Mucosa of gallbladder (tissue), 1 donor: ENCODE measurements at regions not wholly inside any gene's neighbourhood (a gene's known extent, or its start where the extent isn't known, plus 50 kb on each side); places are given as distances from the start of the nearest gene placed in this dataset.

ENCODE experiments used
- DNase-seq: peaks from one replicate; pipeline ENCODE4 v3.0.0-alpha.2; 2020; ENCODE audit warnings: low spot score
- donor health status: DM: no; HTN: no; CAD: no.

GRCh38 chr2:53260568-53260967 is 507.0 kb upstream of the CHAC2 start:
- DNase-seq, result no peak

GRCh38 chr2:53259395-53260009 is 508.1 kb upstream of the CHAC2 start:
- DNase-seq, result no peak

DNA sequence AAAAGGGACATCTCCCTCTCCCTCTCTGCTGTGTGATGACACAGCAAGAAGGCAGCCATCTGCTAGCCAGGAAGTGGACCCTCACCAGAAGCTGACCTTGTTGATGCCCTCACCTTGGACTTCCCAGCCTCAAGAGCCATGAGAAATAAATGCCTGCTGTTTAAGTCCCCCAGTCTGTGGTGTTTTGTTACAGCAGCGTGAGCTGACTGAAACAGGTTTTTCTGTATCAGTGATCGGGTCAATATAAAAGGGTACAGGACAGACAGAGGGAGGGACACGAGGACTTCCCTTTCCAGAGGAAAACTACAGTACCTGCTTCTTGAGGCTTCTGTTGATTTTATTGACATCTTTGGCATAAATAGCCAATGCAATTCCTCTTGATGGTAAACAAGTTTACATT is 510.3 kb upstream of the CHAC2 start:
- DNase-seq, result no peak

- no peak for DNase-seq
These were observed 514.4 kb upstream of the CHAC2 start for GRCh38 chr2:53253244-53253643.

GRCh38 chr2:53252115-53252514 is 515.5 kb upstream of the CHAC2 start:
- DNase-seq, result no peak

DNA sequence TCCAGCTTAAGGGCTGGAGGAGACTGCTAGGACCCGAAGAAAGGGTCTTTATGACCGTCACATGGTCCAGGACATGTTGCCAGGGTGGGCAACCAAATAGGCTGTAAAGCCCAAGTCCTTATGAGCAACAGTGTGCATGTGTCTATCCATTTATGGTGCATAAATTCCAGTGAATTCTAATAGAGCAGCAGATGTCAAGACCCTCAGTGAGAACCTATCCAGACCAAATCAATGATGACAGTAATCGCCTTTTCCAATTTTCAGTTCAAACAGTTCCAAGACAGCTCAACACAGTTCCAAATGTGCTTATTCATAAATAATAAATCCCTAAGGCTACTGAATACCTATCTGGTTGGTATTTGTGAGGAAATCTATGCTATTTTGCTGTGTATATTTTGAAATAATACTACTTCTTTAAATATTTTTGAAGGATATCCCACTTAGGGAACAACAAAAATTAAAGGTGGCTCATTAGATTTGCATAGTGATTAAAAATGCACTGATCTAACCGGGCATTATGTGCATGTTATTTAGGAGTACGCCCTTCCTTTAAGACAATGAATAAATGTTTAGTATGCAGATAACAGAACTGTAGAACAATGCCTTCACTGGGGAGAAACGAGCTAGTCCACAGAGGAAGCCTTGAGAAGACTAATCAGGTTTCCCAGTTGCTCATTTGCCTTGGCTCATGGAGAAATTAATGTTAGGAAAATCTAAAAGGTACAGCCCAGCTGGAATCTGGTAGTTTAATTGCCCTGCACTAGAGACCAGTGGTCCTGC is 519.5 kb upstream of the CHAC2 start:
- DNase-seq, result no peak

DNA sequence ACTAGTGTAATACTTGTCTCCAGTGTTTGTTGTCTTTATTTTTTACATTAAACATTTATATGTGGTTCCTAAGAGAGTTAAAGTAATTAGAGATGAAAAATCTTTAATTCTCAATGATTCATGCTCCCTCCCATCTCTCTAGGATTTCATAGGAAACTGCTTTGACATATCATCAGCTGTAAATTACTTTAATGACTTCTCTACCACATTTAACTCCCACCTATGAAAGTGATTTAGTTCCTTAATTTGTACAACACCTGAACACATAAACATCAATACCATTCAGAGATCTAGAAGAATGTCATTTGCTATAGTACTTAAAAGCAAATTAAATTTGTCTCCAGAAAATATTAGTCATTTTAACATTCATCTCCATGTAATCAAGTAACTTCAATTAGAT is 524.2 kb upstream of the CHAC2 start:
- no peak for DNase-seq

DNA sequence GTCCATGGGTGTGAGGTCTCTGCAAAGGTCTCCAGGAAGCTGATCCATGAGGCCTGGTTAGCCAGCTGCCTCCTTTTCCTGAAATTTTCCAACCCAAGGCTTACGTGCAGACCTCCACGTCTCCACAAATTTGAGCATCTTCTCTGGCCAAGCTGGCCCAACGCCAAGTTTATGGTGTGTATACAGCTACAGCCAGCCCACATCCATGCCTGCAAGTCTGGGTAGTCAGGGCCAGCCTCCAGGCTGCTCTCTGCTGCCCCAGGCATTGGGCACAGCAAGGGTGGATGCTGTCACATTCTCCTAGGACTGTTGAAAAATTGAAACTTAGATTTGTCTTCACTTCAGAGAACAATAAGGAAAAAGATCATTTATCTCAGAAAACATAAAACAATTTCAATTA is 525.5 kb upstream of the CHAC2 start:
- DNase-seq, result no peak

DNA sequence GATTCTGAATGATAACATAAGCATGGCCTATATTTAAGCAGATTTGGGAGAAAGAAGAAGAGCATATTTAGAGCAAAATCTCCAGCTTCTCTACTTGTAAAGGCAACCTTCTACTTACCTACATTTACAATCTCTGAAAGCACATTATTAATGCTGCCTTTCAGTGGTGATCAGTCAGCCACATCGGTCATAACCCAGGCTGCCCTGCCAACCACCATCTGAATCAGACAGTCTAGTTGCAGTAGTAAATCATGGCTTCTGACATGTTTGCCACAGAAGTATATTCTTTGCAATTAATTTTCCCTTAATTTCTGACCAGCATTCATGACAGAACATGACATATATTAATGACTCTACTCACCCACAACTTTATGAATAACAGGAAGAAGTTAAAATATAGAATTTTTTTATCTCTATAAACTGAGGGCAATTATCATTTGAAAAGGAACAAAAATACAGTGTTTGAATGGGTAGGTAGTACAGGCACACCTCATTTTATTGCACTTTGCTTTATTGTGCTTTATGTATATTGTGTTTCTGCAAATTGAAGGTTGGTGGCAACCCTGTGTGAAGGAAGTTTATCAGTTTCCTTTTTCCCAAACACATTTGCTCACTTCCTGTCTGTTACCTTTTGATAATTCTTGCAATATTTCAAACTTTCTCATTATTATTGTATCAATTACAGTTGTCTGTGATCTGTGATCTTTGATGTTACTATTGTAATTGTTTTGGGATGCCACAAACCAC is 531.6 kb upstream of the CHAC2 start:
- no peak for DNase-seq

GRCh38 chr2:53234548-53234903 is 533.1 kb upstream of the CHAC2 start:
- no peak for DNase-seq

- DNase-seq, result no peak
These were observed 533.7 kb upstream of the CHAC2 start for GRCh38 chr2:53233759-53234547.

DNA sequence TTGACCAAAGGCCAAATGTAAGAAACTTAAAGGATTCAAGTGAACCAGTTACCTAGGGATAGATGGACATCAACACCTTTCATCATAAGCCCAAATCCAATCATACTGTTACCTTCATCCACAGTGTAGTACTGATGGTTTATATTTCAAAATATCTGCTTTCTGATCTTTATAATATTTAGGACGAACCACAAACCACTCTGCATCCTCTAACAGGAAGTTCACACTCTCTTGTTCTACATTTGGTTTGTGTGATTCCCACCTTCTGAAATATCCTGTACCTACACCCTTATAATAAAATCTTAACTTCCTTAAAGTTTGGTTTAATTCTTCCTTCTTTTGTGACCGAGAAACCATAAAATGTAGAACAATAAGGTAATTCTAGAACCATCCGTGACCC is 535.7 kb upstream of the CHAC2 start:
- DNase-seq, result no peak

DNA sequence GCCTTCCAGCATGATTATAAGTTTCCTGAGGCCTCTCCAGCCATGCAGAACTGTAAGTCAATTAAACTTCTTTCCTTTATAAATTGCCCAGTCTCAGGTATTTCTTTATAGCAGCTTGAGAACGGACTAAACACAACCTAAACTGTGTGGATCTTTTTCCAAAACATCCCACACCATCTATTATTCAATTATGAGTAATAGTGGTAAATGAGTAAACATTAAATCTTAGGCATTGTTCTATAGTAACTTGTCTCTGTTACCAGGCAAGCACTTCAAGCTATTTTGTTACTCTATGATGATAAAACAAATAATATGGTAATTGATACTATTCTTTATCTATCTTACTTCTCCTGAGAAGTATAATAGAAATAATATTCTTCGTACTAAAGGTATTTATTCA is 536.9 kb upstream of the CHAC2 start:
- DNase-seq, result no peak

- no peak for DNase-seq
These were observed 540.1 kb upstream of the CHAC2 start for GRCh38 chr2:53227535-53227934.

GRCh38 chr2:53220969-53221368 is 546.6 kb upstream of the CHAC2 start:
- DNase-seq, result no peak

DNA sequence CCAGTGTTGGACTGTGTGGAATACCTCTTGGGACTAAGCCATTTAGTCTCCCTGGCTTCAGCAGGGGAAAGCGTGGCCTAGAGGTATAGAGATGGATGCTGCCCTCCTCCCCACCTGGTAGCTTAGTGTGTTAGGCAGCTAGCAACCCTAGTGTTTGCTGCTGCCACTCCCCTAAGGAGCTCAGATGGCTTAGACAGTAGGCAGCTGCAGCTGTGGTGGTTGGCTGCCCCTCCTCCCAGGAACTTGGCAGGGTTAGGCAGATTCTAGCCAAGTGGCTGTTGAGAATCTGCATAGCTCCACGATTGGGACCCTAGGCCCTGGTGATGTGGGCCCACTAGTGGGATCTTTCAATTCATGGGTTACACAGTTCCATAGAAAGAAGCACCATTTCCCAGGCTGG is 550.4 kb upstream of the CHAC2 start:
- DNase-seq, result no peak

DNA sequence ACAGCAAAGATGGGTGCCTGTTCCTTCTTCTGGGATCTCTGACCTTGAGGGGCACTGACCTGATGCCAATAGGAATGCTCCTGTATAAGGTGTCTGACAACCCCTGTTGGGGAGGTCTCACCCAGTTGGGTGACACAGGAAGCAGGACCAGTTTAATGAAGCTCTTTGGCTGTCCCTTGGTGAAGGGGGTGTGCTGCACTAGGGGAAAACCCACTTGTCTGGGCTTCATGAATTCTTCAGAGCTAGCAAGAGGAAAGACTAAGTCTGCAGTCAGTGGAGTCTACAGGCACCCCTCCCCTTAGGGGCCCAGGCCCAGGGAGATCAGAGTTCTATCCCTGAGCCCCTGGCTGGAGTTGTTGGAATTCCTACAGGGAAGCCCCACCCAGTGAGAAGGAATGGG is 550.8 kb upstream of the CHAC2 start:
- no peak for DNase-seq

- no peak for DNase-seq
These were observed 555.0 kb upstream of the CHAC2 start for GRCh38 chr2:53212576-53212975.

- DNase-seq, result no peak
These were observed 556.3 kb upstream of the CHAC2 start for GRCh38 chr2:53211201-53211774.

DNA sequence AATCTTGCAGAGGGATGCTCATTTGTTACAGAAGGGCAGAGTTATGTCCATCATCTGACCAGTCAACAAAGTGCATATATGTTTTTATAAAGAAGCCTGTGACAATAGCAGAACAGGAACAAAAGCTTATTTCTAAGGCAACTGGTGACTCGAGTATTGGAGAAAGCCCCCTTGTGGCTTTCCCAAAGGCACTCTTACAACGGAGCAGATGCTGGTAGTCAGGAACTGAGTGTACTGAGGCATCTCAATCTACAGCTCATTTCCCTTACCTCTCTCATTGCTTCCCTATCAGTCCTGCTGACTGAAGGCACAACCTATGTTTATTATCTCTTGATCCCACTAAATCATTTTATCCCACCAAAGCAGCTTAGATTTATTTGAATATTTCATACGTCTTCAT is 557.1 kb upstream of the CHAC2 start:
- DNase-seq, result no peak

DNA sequence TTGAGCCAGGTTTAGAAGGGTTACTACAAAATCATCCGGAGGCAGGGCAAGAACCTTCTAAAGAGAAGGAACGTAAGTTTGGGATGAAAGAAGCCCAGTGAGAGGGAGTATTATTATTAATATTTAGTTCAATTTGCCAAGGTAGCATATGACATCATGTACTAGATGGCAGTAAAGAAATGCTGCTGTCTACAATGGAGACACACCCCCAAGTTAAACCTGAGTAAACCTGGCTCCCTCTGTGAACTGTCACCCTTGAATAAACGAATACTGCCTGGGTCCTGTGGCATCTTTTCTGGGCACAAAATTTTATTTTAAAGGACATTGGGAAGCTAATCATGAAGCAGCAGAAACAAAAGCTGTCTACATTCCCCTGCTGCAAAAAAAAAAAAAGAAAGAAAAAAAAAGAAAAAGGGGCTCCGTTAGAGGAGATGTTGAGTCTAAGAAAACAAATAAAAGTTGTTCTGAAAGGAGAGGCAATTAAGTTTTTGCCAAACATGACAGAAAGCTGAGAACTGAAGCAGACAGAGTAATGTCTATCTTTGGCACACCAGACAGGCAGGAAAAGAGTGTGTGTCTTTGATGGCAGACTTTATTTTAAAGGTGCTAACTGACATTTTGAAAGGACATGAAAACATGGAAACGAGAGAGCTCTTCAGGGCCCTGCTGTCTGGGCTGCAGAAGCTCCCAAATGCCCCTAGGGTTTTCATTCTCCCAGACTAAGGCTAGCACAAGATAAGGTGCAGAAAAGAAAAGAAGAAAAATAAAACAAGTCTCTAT is 557.7 kb upstream of the CHAC2 start:
- no peak for DNase-seq
